MM.1S (cell line): ENCODE measurements at regions not wholly inside any gene's neighbourhood (a gene's known extent, or its start where the extent isn't known, plus 50 kb on each side); places are given as distances from the start of the nearest gene placed in this dataset.

ENCODE experiments used
- EZH2phosphoT487 ChIP-seq: fragments of 300-600 bp; sonication (generic); IDR thresholded peaks from 2 replicates; pipeline ENCODE4 v1.6.1; 2018; ENCODE audit warnings: antibody characterized with exemption, low read length
- TF ChIP-seq, protein P1 (sequence below): fragments of 300-600 bp; sonication (generic); IDR thresholded peaks from 2 replicates; pipeline ENCODE4 v1.5.1; 2016; ENCODE audit warnings: antibody characterized with exemption, low read length, mixed read lengths

DNA sequence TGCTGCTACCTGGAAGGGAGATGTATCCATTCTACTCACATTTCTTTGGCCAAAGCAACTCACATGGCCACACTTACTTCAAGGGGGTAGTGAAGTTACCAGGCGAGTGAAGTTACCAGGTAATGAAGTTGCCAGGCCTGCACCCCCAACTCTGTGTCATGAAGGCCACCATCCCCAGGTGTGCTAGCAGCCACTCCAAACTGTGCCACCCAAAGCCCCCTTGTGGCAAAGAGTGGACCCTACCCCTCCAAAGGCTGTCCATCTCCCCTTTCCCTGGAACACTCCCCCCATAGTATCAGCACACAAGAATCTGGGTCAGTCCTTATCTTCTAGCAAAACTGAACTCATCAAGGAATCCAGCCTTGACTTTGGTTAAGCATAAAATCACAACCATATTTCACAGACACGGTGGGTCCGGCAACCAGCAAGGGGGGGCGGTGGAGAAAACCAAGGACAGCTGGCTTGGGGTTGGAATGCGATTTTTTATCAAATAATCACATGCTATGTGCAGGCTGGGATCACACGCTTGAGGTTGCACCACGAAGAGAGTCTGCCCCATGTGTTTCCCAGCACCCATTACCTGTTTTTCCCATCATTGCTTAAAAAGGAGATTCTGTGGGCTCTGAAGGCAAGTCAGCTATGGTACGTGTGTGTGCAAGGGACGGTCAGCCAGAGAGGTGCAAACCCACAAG is 60.9 kb downstream of the ZFP36L2 start:
- TF ChIP-seq, protein P1, sequence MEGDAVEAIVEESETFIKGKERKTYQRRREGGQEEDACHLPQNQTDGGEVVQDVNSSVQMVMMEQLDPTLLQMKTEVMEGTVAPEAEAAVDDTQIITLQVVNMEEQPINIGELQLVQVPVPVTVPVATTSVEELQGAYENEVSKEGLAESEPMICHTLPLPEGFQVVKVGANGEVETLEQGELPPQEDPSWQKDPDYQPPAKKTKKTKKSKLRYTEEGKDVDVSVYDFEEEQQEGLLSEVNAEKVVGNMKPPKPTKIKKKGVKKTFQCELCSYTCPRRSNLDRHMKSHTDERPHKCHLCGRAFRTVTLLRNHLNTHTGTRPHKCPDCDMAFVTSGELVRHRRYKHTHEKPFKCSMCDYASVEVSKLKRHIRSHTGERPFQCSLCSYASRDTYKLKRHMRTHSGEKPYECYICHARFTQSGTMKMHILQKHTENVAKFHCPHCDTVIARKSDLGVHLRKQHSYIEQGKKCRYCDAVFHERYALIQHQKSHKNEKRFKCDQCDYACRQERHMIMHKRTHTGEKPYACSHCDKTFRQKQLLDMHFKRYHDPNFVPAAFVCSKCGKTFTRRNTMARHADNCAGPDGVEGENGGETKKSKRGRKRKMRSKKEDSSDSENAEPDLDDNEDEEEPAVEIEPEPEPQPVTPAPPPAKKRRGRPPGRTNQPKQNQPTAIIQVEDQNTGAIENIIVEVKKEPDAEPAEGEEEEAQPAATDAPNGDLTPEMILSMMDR = peak; percentile 13; the same call in 1 of the 2 replicates
- TF ChIP-seq EZH2phosphoT487 = no peak
